ENCODE measurements at regions not wholly inside any gene's neighbourhood (a gene's known extent, or its start where the extent isn't known, plus 50 kb on each side); places are given as distances from the start of the nearest gene placed in this dataset.
"Not testable (repeated sequence)": the region's sequence is repeated elsewhere in the genome, so short reads cannot be mapped to it uniquely, and the experiment has no call there.

GRCh38 chr13:18698332-18698731 is 483.3 kb downstream of the TUBA3C start:
- not testable (repeated sequence) for TF ChIP-seq TCF4 (CRISPR knock-in tag; IDR thresholded peaks at IDR 0.05; ENCODE audit: borderline replicate concordance); SNAI2 (CRISPR knock-in tag; IDR thresholded peaks at IDR 0.05); CSDC2 (CRISPR knock-in tag; IDR thresholded peaks at IDR 0.05); TOX (CRISPR knock-in tag; IDR thresholded peaks at IDR 0.05; ENCODE audit: borderline replicate concordance); GLIS3 (CRISPR knock-in tag; IDR thresholded peaks at IDR 0.05); ZFP3 (CRISPR knock-in tag; IDR thresholded peaks at IDR 0.05); ZNF8 (CRISPR knock-in tag; IDR thresholded peaks at IDR 0.05); CREB5 (CRISPR knock-in tag; IDR thresholded peaks at IDR 0.05; ENCODE audit: low read depth); ZNF70 (CRISPR knock-in tag; IDR thresholded peaks at IDR 0.05)
- TF ChIP-seq, protein P1, sequence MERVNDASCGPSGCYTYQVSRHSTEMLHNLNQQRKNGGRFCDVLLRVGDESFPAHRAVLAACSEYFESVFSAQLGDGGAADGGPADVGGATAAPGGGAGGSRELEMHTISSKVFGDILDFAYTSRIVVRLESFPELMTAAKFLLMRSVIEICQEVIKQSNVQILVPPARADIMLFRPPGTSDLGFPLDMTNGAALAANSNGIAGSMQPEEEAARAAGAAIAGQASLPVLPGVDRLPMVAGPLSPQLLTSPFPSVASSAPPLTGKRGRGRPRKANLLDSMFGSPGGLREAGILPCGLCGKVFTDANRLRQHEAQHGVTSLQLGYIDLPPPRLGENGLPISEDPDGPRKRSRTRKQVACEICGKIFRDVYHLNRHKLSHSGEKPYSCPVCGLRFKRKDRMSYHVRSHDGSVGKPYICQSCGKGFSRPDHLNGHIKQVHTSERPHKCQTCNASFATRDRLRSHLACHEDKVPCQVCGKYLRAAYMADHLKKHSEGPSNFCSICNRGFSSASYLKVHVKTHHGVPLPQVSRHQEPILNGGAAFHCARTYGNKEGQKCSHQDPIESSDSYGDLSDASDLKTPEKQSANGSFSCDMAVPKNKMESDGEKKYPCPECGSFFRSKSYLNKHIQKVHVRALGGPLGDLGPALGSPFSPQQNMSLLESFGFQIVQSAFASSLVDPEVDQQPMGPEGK (CRISPR knock-in tag; IDR thresholded peaks at IDR 0.05; ENCODE audit: borderline replicate concordance) = not testable (repeated sequence)
